NB4 (cell line): ENCODE measurements at regions not wholly inside any gene's neighbourhood (a gene's known extent, or its start where the extent isn't known, plus 50 kb on each side); places are given as distances from the start of the nearest gene placed in this dataset.

ENCODE experiments used
- MYC ChIP-seq: IDR thresholded peaks from 2 replicates; pipeline ENCODE4 v1.6.1; 2011; ENCODE audit warnings: low read depth, low read length
- POLR2A ChIP-seq: IDR thresholded peaks from 2 replicates; pipeline ENCODE4 v1.6.1; 2011; ENCODE audit warnings: mild to moderate bottlenecking; ENCODE audit not compliant: insufficient read length; ENCODE audit errors: extremely low read depth
- TF ChIP-seq, protein P1 (sequence below): IDR thresholded peaks from one replicate; pipeline ENCODE4 v1.5.1; 2012; ENCODE audit warnings: low read depth, low read length
- TF ChIP-seq, protein P2 (sequence below): IDR thresholded peaks from 2 replicates; pipeline ENCODE4 v1.6.1; 2011; ENCODE audit warnings: low read depth, low read length

DNA sequence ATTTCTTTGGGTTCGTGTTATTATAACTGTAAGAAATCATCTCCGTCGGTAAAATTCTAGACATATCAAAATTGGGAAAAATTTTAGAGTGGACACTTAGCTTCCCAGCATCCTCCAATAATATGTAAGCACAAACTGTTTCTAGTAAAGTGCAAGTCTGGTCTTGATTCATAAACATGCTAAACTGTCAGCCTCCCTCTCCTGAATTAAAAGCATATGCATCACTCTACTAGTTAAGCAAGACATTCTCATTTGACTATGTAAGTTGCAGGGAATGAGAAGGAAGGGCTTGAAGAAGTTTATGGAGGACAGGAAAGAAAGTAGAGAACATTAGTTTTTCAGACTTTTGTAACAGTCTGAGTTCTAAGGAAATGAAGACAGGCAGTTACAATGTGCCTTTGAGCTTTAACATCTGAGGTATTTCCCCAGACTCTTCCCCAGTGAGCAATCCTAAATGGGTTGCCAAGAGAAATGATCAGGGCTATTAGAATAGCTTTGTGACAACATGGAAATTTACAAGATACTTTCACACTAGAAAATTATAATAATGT lies 90.0 kb downstream of the TYW3 start:
- TF ChIP-seq, protein P1, sequence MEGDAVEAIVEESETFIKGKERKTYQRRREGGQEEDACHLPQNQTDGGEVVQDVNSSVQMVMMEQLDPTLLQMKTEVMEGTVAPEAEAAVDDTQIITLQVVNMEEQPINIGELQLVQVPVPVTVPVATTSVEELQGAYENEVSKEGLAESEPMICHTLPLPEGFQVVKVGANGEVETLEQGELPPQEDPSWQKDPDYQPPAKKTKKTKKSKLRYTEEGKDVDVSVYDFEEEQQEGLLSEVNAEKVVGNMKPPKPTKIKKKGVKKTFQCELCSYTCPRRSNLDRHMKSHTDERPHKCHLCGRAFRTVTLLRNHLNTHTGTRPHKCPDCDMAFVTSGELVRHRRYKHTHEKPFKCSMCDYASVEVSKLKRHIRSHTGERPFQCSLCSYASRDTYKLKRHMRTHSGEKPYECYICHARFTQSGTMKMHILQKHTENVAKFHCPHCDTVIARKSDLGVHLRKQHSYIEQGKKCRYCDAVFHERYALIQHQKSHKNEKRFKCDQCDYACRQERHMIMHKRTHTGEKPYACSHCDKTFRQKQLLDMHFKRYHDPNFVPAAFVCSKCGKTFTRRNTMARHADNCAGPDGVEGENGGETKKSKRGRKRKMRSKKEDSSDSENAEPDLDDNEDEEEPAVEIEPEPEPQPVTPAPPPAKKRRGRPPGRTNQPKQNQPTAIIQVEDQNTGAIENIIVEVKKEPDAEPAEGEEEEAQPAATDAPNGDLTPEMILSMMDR, result no peak
- no peak for TF ChIP-seq MYC
- TF ChIP-seq, protein P2, sequence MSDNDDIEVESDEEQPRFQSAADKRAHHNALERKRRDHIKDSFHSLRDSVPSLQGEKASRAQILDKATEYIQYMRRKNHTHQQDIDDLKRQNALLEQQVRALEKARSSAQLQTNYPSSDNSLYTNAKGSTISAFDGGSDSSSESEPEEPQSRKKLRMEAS, result no peak
- no peak for TF ChIP-seq POLR2A
